Stomach (tissue), 4 donors: ENCODE measurements at regions not wholly inside any gene's neighbourhood (a gene's known extent, or its start where the extent isn't known, plus 50 kb on each side); places are given as distances from the start of the nearest gene placed in this dataset.

Source experiments
- CTCF ChIP-seq, 7 experiments: fragments of 450-650 bp in 4 of 7; fragments of 200-600 bp in 3 of 7; sonication (generic) in 3 of 7; IDR thresholded peaks; one replicate each; pipeline ENCODE4 v1.5.1; 2016 to 2019; ENCODE audit warnings: antibody characterized with exemption in 7 of 7, control low read depth in 2 of 7, mild to moderate bottlenecking in 1 of 7
- EP300 ChIP-seq: sonication (generic); formaldehyde crosslinking; IDR thresholded peaks from one replicate; pipeline ENCODE4 v1.6.1; 2017; ENCODE audit warnings: antibody characterized with exemption
- POLR2A ChIP-seq, 4 donors: fragments of 450-650 bp; IDR thresholded peaks; one replicate each; pipeline ENCODE4 v1.6.1; 2016; ENCODE audit warnings: antibody characterized with exemption in 4 of 4, control low read depth in 2 of 4, mild to moderate bottlenecking in 1 of 4, moderate library complexity in 1 of 4
- POLR2AphosphoS5 ChIP-seq, 3 donors: sonication (generic); formaldehyde crosslinking; IDR thresholded peaks; one replicate each; pipeline ENCODE4 v1.6.1; 2016; ENCODE audit warnings: antibody characterized with exemption in 3 of 3

- TF ChIP-seq CTCF (IDR thresholded peaks at IDR 0.05) (no peak), POLR2AphosphoS5 (IDR thresholded peaks at IDR 0.05) (no peak), EP300 (no peak), POLR2A (IDR thresholded peaks at IDR 0.05) (no peak)
Measured at GRCh38 chr3:159657176-159657575, 331.5 kb upstream of the IL12A start.
